ENCODE measurements at regions not wholly inside any gene's neighbourhood (a gene's known extent, or its start where the extent isn't known, plus 50 kb on each side); places are given as distances from the start of the nearest gene placed in this dataset.

DNA sequence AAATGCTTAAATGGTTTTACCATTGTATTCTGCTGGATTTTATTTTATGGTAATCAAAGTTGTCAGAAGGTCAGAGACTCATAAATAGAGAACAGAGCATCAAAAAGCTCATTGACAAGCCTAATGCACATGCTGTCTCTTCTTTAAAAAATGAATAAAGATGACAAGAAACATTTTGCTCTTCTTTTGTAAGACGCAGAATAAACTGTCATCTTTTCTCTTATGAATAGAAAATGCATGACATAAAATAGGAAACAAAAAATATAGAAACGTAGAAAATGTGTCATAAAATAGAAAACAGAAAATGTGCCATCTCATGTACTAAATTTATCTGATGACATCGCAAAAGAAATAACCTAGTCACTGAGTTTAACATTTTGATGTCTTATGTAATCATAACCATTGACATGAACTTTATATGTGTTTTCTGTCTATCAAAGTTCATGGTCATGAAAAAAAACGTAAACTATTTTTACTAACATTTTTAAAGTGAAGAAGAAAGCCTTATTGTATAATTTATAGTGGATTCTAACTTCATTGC lies 484.1 kb downstream of the TRIML1 start:
- no peaks in the 10 kb centered on the region for H3K36me3 ChIP-seq
- H3K4me1 ChIP-seq: no peaks in the 10 kb centered on the region
- ATAC-seq: no peak
- H3K27ac ChIP-seq: no peak overlapping the region
- H3K4me3 ChIP-seq: no peak overlapping the region
- 60 to 62% methylated on average over 4 of the region's 4 CpGs for WGBS, 2 donors (ENCODE audit: low coverage in 1 of 2)
- H3K9me3 ChIP-seq: no peaks in the 10 kb centered on the region
- TF ChIP-seq POLR2A (IDR thresholded peaks at IDR 0.05) (no peak), POLR2AphosphoS5 (IDR thresholded peaks at IDR 0.05) (no peak), EP300 (IDR thresholded peaks at IDR 0.05) (no peak), CTCF (IDR thresholded peaks at IDR 0.05) (no peak)
- H3K27me3 ChIP-seq: no peaks in the 10 kb centered on the region

DNA sequence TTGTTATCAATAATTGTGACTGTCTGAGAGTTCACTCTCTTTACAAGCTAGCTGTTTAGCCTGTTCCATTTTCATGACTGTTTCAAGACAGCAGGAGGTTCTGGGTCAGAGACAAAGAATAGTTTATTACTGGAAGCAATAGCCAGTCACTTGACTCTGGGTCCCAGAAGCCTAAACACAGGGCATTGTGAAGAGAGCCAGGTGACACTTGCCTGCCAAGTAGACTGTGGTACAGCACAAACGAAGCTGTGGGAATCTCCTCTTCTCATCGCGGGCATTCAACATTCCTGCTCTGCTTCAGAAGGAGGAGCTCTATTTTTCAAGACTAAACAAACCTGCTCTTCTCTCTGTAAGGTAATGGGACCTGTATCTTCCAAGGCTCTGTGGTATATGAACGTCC lies 485.1 kb downstream of the TRIML1 start:
- TF ChIP-seq CTCF (IDR thresholded peaks at IDR 0.05) (no peak), EP300 (IDR thresholded peaks at IDR 0.05) (no peak), POLR2A (IDR thresholded peaks at IDR 0.05) (no peak), POLR2AphosphoS5 (IDR thresholded peaks at IDR 0.05) (no peak)
- no peaks in the 10 kb centered on the region for H3K36me3 ChIP-seq
- 45 to 47% methylated on average over 4 of the region's 4 CpGs for WGBS, 2 donors (ENCODE audit: low coverage in 1 of 2)
- no peaks in the 10 kb centered on the region for H3K4me1 ChIP-seq
- H3K27ac ChIP-seq: no peak overlapping the region
- no peaks in the 10 kb centered on the region for H3K27me3 ChIP-seq
- no peak overlapping the region for H3K4me3 ChIP-seq
- H3K9me3 ChIP-seq: no peaks in the 10 kb centered on the region
- no peak for ATAC-seq

DNA sequence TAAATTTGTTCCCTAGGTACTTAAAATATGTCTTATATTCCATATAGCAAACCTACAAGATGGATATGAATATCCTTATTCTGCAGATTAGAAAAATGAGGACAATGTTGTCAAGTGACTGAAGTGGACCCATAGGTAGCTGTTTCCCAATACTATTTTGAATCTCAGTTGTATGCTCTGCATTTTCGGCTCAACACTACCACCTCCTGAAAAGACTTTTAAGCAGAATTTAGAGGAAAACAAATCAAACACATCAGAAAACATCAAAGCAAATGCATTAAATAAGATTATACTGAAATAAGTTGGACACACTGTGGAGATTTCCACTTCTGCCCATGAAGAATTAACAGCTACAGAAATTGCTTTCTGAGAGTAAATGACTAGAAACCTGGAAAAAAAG lies 488.7 kb downstream of the TRIML1 start:
- H3K4me3 ChIP-seq: no peak overlapping the region
- 73 to 100% methylated on average over 1 of the region's 1 CpG for WGBS, 2 donors (ENCODE audit: low coverage in 1 of 2)
- no peak for TF ChIP-seq POLR2A (IDR thresholded peaks at IDR 0.05)
- TF ChIP-seq CTCF (IDR thresholded peaks at IDR 0.05): no peak
- TF ChIP-seq POLR2AphosphoS5 (IDR thresholded peaks at IDR 0.05): no peak
- no peak for TF ChIP-seq EP300 (IDR thresholded peaks at IDR 0.05)
- no peaks in the 10 kb centered on the region for H3K36me3 ChIP-seq
- no peak for ATAC-seq
- no peaks in the 10 kb centered on the region for H3K4me1 ChIP-seq
- H3K9me3 ChIP-seq: no peaks in the 10 kb centered on the region
- no peak overlapping the region for H3K27ac ChIP-seq
- H3K27me3 ChIP-seq: peaks cover 3% of the 10 kb centered on the region

GRCh38 chr4:188639479-188640100 lies 500.3 kb downstream of the TRIML1 start:
- ATAC-seq: no peak
- Histone ChIP-seq H3K27me3 (no peaks in the 10 kb centered on the region), H3K36me3 (no peaks in the 10 kb centered on the region), H3K4me3 (no peak overlapping the region), H3K27ac (no peak overlapping the region), H3K4me1 (no peaks in the 10 kb centered on the region), H3K9me3 (no peaks in the 10 kb centered on the region)
- 58 to 67% methylated on average over 4 of the region's 4 CpGs for WGBS, 2 donors (ENCODE audit: low coverage in 1 of 2)
- TF ChIP-seq POLR2AphosphoS5 (IDR thresholded peaks at IDR 0.05): no peak
- TF ChIP-seq EP300 (IDR thresholded peaks at IDR 0.05): no peak
- TF ChIP-seq POLR2A (IDR thresholded peaks at IDR 0.05): no peak
- no peak for TF ChIP-seq CTCF (IDR thresholded peaks at IDR 0.05)

DNA sequence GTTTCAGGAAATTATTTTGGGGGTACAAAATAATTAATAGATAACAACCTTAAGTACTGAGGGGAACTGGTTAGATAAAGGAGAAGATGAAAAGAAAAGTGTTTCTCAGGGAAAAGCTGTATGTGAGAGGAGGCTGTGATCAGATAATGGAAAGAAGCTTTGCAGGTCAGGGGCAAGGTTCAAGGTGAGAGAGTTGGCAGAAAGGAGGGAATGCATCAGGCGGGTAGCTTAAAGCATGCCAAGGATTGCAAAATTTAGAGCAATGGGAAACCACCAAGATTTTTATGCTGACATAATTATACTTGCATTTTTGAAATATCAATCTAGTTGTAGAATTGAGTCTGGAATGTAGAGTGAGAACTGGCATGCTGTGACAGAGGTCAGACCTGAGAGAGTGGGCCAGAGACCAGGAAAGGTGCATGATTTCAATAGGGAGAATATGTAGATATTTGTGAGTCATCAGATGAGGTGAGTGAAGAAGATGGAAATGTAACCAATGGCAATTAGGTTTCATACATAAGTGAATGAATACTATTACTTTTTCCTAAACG lies 508.7 kb downstream of the TRIML1 start:
- no peak for ATAC-seq
- 64 to 92% methylated on average over 2 of the region's 2 CpGs for WGBS, 2 donors (ENCODE audit: low coverage in 1 of 2)
- Histone ChIP-seq H3K4me1 (no peaks in the 10 kb centered on the region), H3K4me3 (no peak overlapping the region), H3K9me3 (no peaks in the 10 kb centered on the region), H3K36me3 (no peaks in the 10 kb centered on the region), H3K27me3 (no peaks in the 10 kb centered on the region), H3K27ac (no peak overlapping the region)
- TF ChIP-seq POLR2A (IDR thresholded peaks at IDR 0.05) (no peak), CTCF (IDR thresholded peaks at IDR 0.05) (no peak), EP300 (IDR thresholded peaks at IDR 0.05) (no peak), POLR2AphosphoS5 (IDR thresholded peaks at IDR 0.05) (no peak)

Measured in gastroesophageal sphincter (tissue), 4 donors.